Iris pigment epithelial cell (primary cell): ENCODE measurements at regions not wholly inside any gene's neighbourhood (a gene's known extent, or its start where the extent isn't known, plus 50 kb on each side); places are given as distances from the start of the nearest gene placed in this dataset.

Experiments
- DNase-seq: peaks from one replicate; pipeline ENCODE4 v3.0.0-alpha.2; 2011; ENCODE audit warnings: low read depth

GRCh38 chr1:87278825-87279535, 49.7 kb upstream of the LMO4 start:
- no peak for DNase-seq
